K562 (cell line): ENCODE measurements at regions not wholly inside any gene's neighbourhood (a gene's known extent, or its start where the extent isn't known, plus 50 kb on each side); places are given as distances from the start of the nearest gene placed in this dataset.

Experiments
- HDAC8 ChIP-seq: fragments of 450-650 bp; IDR thresholded peaks from 2 replicates; pipeline ENCODE4 v1.6.1; 2016; ENCODE audit warnings: mild to moderate bottlenecking, missing genetic modification characterization, moderate library complexity, missing compliant biosample characterization
- MEF2A ChIP-seq: IDR thresholded peaks from 2 replicates; pipeline ENCODE4 v1.6.1; 2011; ENCODE audit warnings: low read depth, mild to moderate bottlenecking, low read length, moderate library complexity; ENCODE audit not compliant: control insufficient read depth
- PRPF4 ChIP-seq: fragments of 200-400 bp; formaldehyde crosslinking; IDR thresholded peaks from one replicate; pipeline ENCODE4 v1.6.1; 2017; ENCODE audit warnings: low read length, low read depth, mild to moderate bottlenecking; ENCODE audit not compliant: insufficient read depth, poor library complexity, severe bottlenecking
- RREB1 ChIP-seq: fragments of 250-450 bp; sonication (Bioruptor Pico); IDR thresholded peaks from 2 replicates; pipeline ENCODE4 v1.4.0; 2020
- ZBTB40 ChIP-seq, 2 experiments: fragments of 450-650 bp in 1 of 2; sonication (generic) in 1 of 2; formaldehyde crosslinking in 1 of 2; IDR thresholded peaks; 2 replicates each; pipeline versions ENCODE4 v1.7.1 to v1.9.0; 2016 to 2022; ENCODE audit warnings: inconsistent platforms in 1 of 2, mild to moderate bottlenecking in 1 of 2, missing genetic modification reagents in 1 of 2
- ZNF124 ChIP-seq: sonication (generic); formaldehyde crosslinking; IDR thresholded peaks from 2 replicates; pipeline ENCODE4 v1.8.1; 2022; ENCODE audit warnings: missing genetic modification reagents
- ZNF589 ChIP-seq: fragments of 200-800 bp; sonication (Bioruptor generic); IDR thresholded peaks from 2 replicates; pipeline ENCODE4 v1.6.1; 2016; ENCODE audit warnings: low read depth, missing genetic modification characterization, missing compliant biosample characterization

GRCh38 chr5:164358531-164359259 is 853.3 kb downstream of the MAT2B start (continued):
- no peak for TF ChIP-seq ZBTB40 (IDR thresholded peaks at IDR 0.05)
- no peak for TF ChIP-seq ZBTB40 (CRISPR knock-in tag; IDR thresholded peaks at IDR 0.05)
- TF ChIP-seq ZNF124 (CRISPR knock-in tag), result no peak
- TF ChIP-seq PRPF4, result no peak
- TF ChIP-seq RREB1, result no peak
- peak; percentile 77 for TF ChIP-seq MEF2A
- TF ChIP-seq HDAC8 (tag), result no peak
- peak; percentile 91 for TF ChIP-seq ZNF589
